NCI-H1092 (cell line): ENCODE measurements at regions not wholly inside any gene's neighbourhood (a gene's known extent, or its start where the extent isn't known, plus 50 kb on each side); places are given as distances from the start of the nearest gene placed in this dataset.

Source experiments
- DNase-seq: peaks from one replicate; lab custom pipeline; 2025; lab: John Stamatoyannopoulos, UW

DNA sequence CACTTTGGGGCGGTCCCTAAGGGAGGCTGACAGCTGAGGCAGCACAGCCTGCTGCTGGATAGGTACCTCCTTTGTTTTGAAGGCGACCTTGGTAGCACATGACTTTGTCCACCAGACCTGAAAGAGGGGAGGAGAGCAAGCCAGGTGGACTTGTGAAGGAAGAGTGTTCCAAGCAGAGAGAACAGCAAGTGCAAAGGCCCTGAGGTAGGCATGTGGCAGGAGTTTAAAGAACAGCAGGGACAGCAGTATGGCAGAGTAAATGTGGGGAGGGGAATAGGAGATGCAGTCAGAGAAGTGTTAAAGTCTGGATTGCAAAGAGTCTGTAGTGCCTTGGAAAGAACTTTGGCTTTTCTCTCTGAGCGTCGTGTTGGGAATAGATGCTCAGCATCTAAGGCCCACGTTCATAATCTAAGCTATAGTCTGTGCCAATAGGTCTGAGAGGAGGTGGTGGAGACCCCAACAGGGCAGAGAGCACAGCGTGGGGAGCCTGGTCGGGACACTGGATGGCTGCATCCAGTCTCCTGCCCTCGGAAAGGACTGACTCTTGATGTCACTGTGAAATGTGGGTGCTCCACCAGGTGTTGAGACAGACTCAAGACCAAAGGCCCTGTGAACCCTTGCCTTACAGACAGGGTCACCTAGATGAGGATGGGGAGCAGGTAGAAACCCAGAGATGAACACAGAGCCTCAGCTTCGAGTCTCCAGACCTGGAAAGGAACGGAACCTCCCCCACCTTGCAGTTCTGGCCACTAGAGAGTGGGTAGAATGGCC lies 242.1 kb upstream of the PWP1 start:
- no peak for DNase-seq

DNA sequence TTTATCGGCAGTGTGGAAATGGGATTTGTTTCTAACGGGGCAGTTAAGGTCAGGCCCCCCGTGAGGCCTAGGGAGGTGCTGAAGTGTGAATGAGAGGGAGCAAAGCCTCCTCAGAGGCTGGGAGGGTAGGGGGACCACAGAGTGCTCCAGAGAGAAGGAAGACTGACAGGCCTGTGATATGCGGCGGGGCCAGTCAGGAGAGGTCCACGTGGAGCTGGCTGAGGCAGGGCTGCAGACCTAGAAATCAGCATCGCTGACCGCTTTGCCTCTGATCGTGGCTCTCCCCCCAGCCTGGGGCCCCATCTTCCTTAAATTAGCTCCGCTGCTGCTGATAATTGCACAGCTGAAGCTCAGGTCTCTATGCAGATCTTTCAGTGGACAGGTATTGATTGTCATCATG lies 240.8 kb upstream of the PWP1 start:
- no peak for DNase-seq

DNA sequence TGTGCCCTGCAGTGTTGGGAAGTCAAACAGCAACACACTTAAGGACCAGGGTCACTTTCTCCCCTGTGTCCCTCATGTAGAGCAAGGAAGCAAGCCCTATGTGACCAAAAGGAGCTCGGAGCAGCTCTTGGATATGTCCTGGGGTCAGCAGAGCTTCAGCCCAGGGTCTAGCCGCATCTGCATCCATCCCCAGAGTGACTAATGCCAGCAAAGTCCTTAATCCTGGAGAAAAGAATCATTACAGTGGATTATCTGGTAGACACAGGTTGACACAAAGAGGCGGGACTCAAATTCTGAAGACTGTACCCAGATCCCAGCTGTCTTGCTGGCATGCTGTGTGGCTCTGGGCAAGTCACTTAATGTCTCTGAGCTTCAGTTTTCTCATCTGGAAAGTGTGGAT lies 239.1 kb upstream of the PWP1 start:
- DNase-seq = no peak

DNA sequence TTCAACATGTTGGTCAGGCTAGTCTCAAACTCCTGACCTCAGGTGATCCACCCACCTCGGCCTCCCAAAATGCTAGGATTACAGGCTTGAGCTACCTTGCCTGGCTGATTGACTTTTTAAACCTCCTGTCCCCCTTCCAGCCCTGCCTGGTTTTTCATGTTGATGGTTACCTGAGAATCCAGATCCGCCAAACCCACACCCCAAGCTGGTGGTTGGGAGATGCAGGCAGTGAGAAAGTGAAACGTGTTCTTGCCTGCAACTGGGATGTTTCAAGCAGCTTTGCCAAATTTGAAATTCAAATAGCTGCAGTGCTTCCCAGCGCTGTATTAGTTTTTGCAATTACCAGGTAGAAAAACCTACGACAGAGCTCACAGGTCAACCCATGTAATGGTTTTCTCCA lies 238.3 kb upstream of the PWP1 start:
- no peak for DNase-seq

DNA sequence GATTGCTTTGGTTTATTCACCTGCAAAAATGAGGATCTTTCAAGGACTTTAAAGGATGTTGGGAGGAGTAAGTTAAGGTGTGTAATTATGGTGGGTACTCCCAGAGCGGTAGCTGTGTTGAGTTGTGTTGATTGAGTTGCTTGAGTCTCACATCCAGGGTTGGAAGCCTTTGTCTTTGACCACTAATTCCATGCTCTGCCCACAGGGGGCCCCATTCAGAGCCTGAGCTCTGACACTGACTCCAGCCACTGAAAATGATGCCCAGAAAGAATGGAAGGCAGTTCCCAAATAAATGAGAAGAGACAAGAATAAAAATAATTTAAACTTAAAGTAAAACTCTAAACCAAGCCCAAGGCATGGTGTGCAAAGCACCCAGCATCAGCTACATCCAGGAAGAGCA lies 237.4 kb upstream of the PWP1 start:
- no peak for DNase-seq

DNA sequence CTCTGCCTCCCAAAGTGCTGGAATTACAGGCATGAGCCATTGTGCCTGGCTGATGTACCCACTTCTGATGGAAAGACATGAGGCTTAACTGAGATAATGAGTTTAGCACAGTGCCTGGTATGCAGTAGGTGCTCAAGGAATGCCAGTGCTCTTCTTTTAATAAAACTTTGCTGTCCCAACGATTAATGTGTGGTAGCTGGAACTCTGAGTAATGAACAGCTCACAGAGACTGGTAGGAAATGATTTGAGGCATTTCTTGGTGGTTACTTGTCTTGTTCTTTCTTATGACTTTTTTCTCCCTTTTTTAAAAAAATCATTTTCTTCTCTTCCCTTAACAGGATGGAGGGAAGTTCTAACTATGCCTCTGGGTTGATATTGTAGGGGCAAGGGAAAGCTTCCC lies 235.7 kb upstream of the PWP1 start:
- DNase-seq = no peak

DNA sequence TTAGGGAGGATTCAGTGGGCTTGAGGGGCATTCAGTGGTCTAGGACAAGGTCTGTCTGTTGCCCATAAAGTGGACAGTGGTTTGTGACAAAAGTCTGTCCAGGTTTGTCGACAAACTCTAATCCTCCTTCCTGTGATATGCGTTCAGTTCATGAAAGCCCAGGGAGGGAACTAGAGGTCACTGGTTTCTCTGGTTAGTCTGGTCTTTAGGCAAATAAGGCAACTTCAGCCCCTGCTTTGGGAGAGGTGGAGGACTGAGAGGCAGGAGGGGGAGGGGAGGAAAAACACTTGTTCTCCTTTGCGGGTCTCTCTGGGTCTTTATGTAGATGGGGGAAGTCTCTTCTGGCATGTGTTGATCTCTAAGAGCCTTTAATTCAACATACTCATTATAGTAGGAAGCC lies 235.1 kb upstream of the PWP1 start:
- DNase-seq = no peak

DNA sequence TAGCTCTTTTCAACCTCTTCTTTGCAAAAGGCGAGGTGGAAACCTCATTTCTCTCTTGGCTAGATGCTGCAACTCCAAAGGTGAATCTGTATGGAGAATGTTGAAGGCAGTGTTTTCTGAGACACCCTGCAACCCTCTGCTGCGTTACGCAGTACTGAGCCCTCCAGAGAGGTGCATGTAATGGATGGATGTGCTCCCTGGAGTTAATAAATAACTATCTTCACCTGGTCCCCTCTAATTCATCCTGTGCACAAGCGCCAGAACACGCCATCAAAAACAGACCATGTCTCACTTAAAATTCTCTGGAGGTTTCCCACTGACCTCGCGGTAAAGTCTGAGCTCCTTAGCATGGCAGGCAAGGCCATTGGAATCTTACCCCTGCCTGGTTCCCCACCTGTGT lies 234.4 kb upstream of the PWP1 start:
- DNase-seq = no peak

DNA sequence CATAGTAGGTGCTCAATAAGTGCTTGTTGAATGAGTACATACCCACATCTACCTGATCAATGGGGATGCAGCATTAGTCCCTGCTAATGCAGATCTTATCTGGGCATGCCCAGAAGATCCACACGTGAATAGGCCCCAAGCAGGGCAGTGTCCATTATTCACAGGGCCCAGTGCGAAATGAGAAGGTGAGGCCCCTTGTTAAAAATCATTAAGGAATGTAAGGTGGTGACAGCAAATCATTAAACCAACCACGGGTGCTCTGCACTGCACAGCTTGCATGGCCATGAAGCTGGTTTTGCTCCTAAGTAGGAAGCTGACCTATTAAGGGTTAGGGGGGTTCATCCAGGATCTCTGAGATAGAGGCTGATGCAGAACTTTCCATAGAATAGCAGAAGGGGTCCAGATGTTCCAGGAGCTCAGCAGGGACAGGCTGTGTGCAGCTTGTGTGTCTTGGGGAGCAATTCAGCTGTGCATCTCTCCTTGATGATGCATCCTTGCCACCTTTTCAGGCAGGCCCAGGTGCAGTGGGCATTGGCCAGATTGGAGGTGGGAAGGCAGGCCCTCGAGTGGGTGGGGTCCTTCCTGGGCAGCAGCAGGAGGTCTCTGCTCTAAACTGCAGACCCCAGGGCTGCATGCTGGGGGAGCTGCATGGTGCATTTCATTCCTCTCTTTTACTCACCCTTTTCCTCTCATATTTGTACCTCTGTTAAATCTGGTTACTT lies 231.3 kb upstream of the PWP1 start:
- no peak for DNase-seq

DNA sequence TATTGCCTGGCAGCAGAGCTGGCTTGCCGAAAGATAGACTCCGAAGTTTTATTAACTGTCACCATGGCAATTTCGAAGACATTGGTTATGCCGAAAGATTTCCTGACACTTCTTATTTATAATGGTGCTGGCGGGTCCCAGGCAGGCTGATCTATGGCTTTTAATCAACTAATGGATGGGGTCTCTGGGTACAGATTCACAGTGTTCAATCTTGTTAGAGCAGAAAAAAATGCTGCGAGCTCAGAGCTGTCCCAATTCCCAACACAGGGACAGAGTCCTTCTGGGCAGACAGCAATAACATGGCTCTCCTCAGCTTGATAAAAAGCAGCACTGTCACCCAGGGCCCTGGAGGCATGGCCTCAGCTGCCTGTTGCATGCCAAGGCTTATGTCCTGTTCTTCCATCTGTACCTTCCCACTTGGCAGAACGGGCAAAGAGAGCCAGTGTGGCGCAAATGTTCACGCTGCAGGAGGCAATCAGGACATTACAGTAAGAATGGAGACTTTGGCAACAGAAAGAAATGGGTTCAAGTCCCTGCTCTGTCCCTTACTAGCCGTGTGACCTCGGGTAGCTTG lies 228.2 kb upstream of the PWP1 start:
- DNase-seq = no peak

DNA sequence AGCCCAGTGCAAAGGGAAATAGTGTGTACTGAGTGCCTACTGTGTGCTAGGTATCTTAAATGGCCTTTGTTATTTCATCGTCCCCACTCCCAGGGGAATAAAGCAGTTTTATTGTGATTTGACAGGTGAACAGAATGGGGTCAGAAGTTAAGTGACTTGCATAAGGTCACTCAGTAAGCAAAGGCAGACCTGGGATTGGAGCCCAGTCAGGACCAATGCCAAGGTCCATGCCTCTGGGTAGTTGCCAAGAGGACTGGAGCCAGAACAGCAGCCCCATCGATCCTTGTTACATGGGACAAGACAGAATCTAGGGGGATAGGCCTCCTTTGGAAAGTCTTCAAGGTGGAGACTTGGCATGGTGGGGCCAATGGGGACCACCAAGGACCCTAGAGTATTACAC lies 227.4 kb upstream of the PWP1 start:
- no peak for DNase-seq

DNA sequence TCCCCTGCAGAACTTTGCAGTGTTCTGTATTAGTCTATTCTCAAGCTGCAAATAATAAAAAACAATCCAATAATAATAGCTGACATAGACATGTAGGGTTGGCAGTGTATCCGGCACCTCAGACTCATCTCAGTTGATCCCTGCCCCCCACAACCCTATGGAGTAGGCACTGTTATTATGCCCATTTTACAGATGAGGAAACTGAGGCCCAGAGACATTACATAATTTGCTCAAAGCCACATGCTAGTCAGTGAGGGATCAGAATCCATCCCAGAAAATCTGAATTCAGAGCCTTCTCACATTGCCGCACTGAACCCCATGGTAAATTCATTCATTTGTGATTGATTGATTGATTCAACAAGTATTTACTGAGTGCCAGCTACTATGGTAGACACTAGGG lies 226.6 kb upstream of the PWP1 start:
- DNase-seq = no peak

DNA sequence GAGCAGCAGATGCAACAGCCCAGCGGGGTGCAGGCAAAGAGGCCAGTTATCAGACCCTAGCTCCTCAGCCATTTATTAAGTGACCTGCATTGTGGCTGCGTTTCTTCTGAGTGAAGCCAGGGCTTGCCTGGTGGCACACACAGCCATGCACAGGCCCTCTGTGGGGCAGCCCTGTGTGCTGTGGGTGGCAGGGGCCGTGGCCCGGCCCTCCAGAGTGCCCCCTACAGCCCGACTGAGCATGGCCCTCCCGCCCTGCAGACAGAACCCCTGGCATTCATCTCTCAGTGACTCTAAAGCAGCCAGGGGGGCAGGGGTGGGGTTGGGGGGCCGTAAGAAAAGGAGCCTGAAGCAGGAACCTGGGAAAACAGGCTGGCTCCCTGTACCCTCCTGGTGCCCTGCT lies 226.0 kb upstream of the PWP1 start:
- DNase-seq = no peak

DNA sequence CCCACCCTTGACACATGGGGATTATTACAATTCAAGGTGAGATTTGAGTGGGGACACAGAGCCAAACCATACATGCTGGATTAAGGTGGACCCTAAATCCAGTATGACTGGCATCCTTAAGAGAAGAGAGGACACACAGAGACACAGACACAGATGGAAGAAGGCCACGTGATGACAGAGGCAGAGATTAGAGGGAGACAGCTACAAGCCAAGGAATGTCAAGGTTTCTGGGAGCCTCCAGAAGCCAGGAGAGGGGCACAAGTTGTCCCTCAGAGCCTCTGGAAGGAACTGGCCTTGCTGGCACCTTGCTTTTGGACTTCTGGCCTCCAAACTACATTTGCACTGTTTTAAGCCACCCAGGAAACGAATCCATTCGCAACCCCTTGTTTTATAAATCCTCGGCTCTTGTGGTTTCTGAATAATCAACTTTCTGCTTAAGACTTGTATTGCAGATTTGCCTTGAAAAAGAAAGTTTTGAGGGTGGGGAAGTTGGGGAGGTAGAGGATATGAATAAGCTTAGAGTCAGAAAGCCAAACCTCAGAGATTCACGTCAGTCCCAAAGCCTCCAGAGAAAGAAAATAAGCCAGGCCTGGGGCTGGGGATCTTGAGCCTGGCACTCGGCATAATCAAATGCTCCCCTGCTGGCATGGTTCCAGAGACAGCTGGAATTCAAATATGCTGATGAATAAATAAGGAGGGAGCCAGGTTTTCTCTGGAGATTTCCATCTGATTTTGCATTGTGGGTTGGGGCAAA lies 224.2 kb upstream of the PWP1 start:
- DNase-seq = peak; percentile 44

DNA sequence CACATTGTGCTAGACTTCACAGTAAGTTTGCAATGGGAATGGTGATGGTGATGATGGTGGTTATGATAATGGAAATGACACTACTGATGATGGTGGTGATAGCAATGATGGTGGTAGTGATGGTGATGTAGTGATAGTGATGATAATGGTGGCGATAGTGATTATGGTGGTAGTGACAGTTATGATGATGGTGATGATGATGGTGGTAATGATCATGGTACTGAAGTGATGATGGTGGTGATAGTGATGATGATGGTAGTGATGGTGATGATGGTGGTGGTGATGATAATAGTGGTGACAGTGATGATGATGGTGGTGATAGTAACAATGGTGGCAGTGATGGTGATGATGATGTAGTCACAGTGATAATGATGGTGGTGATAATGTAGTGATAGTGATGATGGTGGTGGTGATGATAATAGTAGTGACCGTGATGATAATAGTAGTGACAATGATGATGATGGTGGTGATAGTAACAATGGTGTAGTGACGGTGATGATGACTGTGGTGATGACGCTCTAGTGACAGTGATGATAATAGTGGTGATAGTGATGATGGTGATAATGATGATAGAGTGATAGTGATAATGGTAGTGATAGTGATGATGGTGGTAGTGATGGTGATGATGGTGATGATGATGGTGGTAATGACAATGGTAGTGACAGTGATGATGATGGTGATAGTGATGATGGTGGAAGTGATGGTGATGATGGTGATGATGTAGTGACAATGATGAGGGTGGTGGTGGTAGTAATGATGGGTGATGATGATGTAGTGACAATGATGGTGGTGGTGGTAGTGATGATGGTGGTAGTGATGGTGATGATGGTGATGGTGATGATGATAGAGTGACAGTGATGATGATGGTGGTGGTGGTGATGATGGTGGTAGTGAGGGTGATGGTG lies 222.9 kb upstream of the PWP1 start:
- DNase-seq = no peak

DNA sequence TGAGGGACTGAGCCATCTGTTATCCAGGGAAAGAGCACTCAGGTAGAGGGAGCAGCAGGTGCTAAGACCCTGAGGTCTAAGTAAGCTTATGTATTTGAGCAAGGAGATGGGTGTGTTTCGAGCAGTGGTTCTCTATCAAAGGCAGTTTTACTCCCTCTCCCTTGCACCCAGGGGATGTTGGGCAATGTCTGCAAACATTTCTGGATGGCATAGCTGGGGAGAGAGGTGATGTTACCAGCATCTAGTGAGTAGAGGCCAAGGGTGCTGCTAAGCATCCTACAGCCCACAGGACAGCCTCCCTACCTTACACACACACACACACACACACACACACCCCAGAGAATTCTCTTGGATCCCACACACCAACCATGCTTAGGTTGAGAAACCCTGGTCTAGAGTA lies 221.0 kb upstream of the PWP1 start:
- no peak for DNase-seq

DNA sequence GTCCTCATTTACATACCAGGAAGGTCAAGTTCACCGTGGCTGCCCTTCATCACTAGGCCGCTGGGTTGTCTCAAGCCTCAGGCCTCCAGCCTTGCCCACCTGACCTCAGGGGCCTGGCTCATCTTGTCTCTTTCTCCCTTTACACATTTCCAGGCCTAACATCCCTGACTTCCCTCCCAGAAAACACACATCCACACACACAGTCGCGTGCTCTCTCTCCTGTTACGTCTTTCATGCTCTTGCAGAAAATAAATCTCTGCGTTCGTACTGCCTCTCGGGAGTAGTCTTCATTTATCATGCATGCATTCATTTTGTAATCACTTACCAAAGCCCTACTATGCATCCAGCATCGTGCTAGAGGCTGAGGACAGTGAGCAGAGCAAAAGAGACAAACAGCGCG lies 220.0 kb upstream of the PWP1 start:
- DNase-seq = no peak

DNA sequence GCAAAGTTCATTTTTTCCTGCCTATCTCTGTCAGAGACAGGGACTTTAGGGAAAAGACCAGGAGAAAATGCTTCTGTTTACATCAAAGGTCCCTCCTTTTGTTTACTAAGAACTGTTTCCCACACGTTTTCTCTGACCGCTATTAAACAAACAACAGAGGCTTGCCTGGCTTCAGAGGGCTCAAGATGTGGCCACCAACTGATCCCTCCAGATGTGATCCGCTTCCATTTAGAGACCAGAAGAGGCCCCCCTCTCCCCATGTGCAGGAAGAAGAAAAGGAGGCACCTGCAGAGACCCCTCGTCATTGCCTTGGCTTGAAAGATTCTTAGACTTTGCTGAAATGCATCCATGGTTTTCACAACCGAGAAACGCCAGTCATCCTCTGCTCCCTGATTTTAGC lies 217.9 kb upstream of the PWP1 start:
- DNase-seq = no peak

DNA sequence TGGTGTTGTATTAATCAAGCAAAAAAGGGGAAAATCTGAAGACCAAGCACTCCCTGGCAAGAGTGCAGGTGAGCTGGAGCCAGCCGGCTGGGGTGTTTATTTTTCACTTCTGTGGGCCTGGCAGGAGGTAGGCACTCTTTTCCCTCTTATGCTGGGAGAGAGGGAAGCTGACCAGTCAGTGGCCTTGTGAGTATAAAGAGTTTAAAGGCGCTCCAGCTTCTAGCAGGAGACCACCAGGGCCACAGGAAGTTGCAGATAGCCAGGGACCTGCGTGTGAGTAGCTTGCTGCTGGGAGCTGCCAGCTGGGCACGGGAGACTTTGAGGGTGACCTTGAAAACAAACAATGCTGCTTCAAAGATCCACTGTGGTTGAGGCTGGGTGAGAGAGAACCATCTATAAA lies 217.4 kb upstream of the PWP1 start:
- DNase-seq = peak; percentile 43

DNA sequence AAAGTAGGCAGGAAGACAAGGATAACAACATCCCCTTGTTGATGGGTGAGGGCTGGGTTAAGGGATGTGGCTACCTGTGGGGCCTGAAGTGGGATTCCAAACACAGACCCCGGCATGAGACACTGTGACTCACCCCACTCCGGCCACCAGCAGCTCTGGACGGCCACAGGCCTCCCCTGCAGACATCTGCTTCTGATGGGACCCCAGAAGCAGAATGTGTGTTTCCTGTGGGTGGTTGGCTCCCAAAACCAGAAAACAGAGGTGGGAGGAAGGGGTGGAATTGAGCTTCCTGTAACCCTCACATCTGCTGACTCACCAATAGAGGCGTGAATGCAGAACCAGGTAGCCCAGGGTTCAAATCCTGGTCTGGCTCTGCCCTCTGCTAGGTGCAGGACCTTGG lies 216.6 kb upstream of the PWP1 start:
- DNase-seq = no peak

DNA sequence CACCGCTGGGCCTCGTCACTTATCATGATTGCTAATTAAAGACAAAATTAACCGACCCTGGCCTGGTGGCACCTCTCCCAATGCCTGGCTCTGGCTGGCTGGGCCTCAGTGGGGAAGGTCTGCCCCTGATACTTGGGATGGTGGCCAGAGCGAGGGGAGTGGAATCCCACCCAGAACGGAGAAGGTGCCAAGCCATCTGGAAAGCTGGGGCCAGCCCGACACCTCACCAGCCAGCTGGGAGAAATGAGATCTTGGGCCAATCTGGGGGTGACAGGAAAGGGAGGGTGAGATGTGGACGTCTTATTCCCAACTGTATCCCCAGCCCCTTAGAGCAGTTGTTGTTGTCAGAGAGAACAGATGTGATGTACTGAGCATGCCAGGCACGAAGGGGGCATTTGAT lies 215.0 kb upstream of the PWP1 start:
- DNase-seq = no peak

DNA sequence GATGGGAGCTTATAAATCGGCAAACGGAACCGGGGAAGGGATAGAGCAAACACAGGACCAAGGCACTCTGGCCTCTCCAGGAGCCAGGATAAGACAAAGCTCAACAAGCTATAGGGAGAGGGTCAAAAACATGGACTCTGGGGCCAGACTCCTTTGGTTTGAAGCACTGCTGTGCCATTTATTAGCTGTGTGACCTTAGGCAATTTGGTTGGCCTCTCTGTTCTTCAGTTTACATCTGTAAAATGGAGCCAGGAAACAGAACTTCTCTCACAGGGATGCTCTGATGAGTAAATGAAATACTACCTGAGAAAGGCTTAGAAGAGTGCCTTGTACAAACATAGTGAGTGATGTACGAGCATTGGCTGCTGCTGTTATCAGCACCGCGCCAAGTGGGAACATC lies 213.3 kb upstream of the PWP1 start:
- DNase-seq = no peak
